Breast epithelium (tissue), 4 donors: ENCODE measurements at regions not wholly inside any gene's neighbourhood (a gene's known extent, or its start where the extent isn't known, plus 50 kb on each side); places are given as distances from the start of the nearest gene placed in this dataset.
"Not testable (repeated sequence)": the region's sequence is repeated elsewhere in the genome, so short reads cannot be mapped to it uniquely, and the experiment has no call there.

Experiments
- DNase-seq, 2 donors: peaks; one replicate each; pipeline ENCODE4 v3.0.0-alpha.2; 2019; ENCODE audit warnings: low spot score in 2 of 2
- H3K27ac ChIP-seq, 2 donors: fragments of 200-600 bp; sonication (generic) in 1 of 2; one replicate each; pipeline ENCODE4 v1.5.1; 2016 to 2019; ENCODE audit warnings: mild to moderate bottlenecking in 1 of 2
- H3K27me3 ChIP-seq, 2 donors: fragments of 200-600 bp; sonication (generic) in 1 of 2; one replicate each; pipeline versions ENCODE4 v1.5.1 to v1.6.0; 2017 to 2019; ENCODE audit warnings: control low read depth in 1 of 2, mild to moderate bottlenecking in 1 of 2
- H3K36me3 ChIP-seq: fragments of 200-600 bp; one replicate; pipeline ENCODE4 v1.5.1; 2019
- H3K4me1 ChIP-seq, 2 donors: fragments of 200-600 bp; sonication (generic); one replicate each; pipeline ENCODE4 v1.5.1; 2016 to 2019; ENCODE audit warnings: control low read depth in 1 of 2
- H3K4me3 ChIP-seq, 3 donors: fragments of 200-600 bp; sonication (generic); 1 replicate in 2 of 3; 2 replicates in 1 of 3; pipeline ENCODE4 v1.5.1; 2016 to 2019; ENCODE audit warnings: mild to moderate bottlenecking in 3 of 3, moderate library complexity in 2 of 3
- H3K9me3 ChIP-seq, 2 donors: fragments of 200-600 bp; sonication (generic) in 1 of 2; one replicate each; pipeline ENCODE4 v1.5.1; 2016 to 2019; ENCODE audit warnings: control low read depth in 1 of 2
- POLR2A ChIP-seq: fragments of 450-650 bp; IDR thresholded peaks from one replicate; pipeline ENCODE4 v1.6.1; 2016; ENCODE audit warnings: antibody characterized with exemption, mild to moderate bottlenecking, moderate library complexity
- POLR2AphosphoS5 ChIP-seq, 3 donors: sonication (generic); formaldehyde crosslinking; IDR thresholded peaks; one replicate each; pipeline ENCODE4 v1.6.1; 2017; ENCODE audit warnings: antibody characterized with exemption in 3 of 3
- intact Hi-C: fragments of 100-400 bp; cut with DNase I; formaldehyde crosslinking; loops from one replicate; pipeline ENCODE4 v1.15.1; 2023; ENCODE audit warnings: low total_unique reads
- TF ChIP-seq, protein P1 (sequence below), 3 donors: fragments of 450-650 bp; IDR thresholded peaks; one replicate each; pipeline ENCODE4 v1.5.1; 2016 to 2017; ENCODE audit warnings: antibody characterized with exemption in 3 of 3, mild to moderate bottlenecking in 3 of 3, moderate library complexity in 3 of 3

DNA sequence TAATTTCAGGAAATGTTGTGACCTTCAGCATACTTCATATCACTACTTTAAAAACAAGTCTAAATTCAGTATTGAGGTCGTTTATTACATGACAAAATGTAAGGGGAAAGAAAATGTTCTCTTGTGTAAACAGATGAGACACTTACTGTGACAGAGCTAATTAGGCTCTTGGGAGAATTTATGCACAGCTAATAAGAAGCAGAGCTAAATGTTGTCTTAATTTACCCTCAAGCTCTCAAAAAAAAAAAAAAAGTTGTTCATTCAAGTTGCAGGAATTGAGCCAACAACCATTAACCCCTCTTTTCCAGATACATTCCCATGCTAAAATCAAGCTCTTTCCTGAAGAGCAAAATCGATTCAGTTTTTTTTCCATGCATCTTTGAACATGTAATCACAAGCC lies 1419.4 kb downstream of the FSCB start:
- Histone ChIP-seq H3K4me1 (no peaks in the 10 kb centered on the region), H3K9me3 (no peaks in the 10 kb centered on the region), H3K27me3 (no peaks in the 10 kb centered on the region), H3K27ac (no peak overlapping the region), H3K36me3 (no peaks in the 10 kb centered on the region), H3K4me3 (no peak overlapping the region)
- no peak for DNase-seq
- intact Hi-C loops = no loop called here
- TF ChIP-seq, protein P1, sequence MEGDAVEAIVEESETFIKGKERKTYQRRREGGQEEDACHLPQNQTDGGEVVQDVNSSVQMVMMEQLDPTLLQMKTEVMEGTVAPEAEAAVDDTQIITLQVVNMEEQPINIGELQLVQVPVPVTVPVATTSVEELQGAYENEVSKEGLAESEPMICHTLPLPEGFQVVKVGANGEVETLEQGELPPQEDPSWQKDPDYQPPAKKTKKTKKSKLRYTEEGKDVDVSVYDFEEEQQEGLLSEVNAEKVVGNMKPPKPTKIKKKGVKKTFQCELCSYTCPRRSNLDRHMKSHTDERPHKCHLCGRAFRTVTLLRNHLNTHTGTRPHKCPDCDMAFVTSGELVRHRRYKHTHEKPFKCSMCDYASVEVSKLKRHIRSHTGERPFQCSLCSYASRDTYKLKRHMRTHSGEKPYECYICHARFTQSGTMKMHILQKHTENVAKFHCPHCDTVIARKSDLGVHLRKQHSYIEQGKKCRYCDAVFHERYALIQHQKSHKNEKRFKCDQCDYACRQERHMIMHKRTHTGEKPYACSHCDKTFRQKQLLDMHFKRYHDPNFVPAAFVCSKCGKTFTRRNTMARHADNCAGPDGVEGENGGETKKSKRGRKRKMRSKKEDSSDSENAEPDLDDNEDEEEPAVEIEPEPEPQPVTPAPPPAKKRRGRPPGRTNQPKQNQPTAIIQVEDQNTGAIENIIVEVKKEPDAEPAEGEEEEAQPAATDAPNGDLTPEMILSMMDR (IDR thresholded peaks at IDR 0.05) = no peak
- TF ChIP-seq POLR2AphosphoS5 (IDR thresholded peaks at IDR 0.05) (no peak), POLR2A (no peak)

DNA sequence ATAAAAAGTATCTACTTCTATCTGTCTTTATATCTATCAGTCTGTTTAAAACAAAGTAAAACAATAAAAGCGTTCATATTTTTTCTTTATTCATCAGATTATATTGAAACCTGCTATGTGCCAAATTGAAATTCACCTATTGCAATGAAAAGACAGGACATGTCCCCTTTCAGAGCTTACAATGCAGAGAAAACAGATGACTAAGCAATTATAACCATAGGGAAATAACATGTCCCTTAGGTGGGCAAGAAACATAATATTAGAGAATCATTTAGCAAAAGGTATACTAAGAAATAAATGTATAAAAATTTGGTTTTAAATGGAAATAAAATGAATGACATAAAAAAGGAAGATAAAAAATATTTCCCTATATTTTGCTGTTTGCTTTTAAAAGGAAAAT lies 1421.3 kb downstream of the FSCB start:
- Histone ChIP-seq H3K4me1 (no peaks in the 10 kb centered on the region), H3K4me3 (no peak overlapping the region), H3K27ac (no peak overlapping the region), H3K9me3 (no peaks in the 10 kb centered on the region), H3K36me3 (no peaks in the 10 kb centered on the region), H3K27me3 (no peaks in the 10 kb centered on the region)
- intact Hi-C loops = no loop called here
- TF ChIP-seq POLR2A = no peak
- TF ChIP-seq POLR2AphosphoS5 (IDR thresholded peaks at IDR 0.05) = no peak
- TF ChIP-seq, protein P1 (IDR thresholded peaks at IDR 0.05) = no peak
- no peak for DNase-seq

DNA sequence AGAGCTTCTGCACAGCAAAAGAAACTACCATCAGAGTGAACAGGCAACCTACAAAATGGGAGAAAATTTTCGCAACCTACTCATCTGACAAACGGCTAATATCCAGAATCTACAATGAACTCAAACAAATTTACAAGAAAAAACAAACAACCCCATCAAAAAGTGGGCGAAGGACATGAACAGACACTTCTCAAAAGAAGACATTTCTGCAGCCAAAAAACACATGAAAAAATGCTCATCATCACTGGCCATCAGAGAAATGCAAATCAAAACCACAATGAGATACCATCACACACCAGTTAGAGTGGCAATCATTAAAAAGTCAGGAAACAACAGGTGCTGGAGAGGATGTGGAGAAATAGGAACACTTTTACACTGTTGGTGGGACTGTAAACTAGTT lies 1439.7 kb downstream of the FSCB start:
- H3K4me3 ChIP-seq, H3K36me3 ChIP-seq, H3K27ac ChIP-seq, H3K4me1 ChIP-seq, DNase-seq, H3K27me3 ChIP-seq, H3K9me3 ChIP-seq, intact Hi-C loops: not testable (repeated sequence)

DNA sequence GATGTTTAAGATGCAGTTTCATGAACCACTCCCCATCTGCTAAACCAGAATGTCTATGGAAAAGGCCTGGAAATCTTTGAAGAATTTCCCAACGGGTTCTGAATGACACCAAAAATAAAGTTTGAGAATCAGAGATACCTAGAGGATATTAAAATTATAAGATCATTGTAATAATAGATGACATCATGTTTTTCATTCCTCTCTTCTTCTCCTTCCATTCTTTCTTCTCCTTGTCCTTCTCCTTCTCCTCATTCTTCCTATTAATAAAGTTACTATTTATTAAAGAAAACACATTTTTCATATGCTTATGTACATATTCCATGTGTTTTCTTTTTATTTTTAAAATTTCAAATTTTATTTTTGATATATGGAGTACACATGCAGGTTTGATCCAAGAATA lies 1449.4 kb downstream of the LRFN5 start:
- intact Hi-C loops = loop anchor here (5.0 kb wide), 1 partner anchor 349 kb away; no protein-coding TSS in a partner anchor
- Histone ChIP-seq H3K27me3 (no peaks in the 10 kb centered on the region), H3K36me3 (no peaks in the 10 kb centered on the region), H3K9me3 (no peaks in the 10 kb centered on the region), H3K4me3 (no peak overlapping the region), H3K4me1 (no peaks in the 10 kb centered on the region), H3K27ac (no peak overlapping the region)
- no peak for DNase-seq
- no peak for TF ChIP-seq POLR2AphosphoS5 (IDR thresholded peaks at IDR 0.05)
- no peak for TF ChIP-seq POLR2A
- TF ChIP-seq, protein P1 (IDR thresholded peaks at IDR 0.05) = no peak

DNA sequence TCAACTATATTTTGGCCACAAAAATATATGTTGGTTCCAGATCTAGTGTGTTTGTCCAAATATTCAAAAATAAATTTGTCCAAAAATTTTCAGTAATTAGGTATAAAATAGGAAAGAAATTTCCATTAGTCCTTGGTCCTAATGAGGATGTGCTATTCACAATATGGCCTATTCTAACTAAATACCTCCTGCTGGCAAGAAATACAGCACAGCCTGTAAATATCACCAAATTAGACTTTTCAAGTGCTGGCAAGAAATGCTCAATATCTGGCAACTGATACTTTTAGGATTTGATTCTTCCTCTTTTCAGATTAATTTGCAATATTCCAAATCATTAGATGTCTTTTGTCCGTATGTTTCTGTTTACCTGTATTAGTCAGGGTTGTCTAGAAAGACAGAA lies 1446.2 kb downstream of the LRFN5 start:
- no peak for DNase-seq
- H3K9me3 ChIP-seq = no peaks in the 10 kb centered on the region
- no peaks in the 10 kb centered on the region for H3K4me1 ChIP-seq
- TF ChIP-seq POLR2AphosphoS5 (IDR thresholded peaks at IDR 0.05) = no peak
- no peak for TF ChIP-seq POLR2A
- TF ChIP-seq, protein P1 (IDR thresholded peaks at IDR 0.05) = no peak
- H3K36me3 ChIP-seq = no peaks in the 10 kb centered on the region
- no peak overlapping the region for H3K27ac ChIP-seq
- H3K4me3 ChIP-seq = no peak overlapping the region
- H3K27me3 ChIP-seq = no peaks in the 10 kb centered on the region
- intact Hi-C loops = no loop called here

DNA sequence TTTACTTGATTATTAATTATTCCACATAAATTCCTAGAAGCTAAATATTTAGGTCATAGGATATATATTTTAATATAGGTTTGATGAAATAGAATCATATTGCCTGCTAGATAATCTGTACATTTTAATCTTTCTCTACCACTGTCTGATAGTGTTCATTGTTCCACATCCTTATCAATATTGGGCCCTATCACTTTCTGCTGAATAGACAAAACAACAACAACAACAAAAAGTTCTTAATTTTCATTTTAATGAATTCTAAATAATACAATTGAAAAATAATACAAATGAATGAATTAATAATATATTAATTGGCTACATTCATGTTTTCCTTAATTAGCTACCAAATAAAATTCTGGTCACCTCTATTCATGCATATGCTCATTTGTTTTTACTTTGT lies 1437.2 kb downstream of the LRFN5 start:
- H3K9me3 ChIP-seq = no peaks in the 10 kb centered on the region
- no peak overlapping the region for H3K4me3 ChIP-seq
- no peaks in the 10 kb centered on the region for H3K27me3 ChIP-seq
- H3K36me3 ChIP-seq = no peaks in the 10 kb centered on the region
- H3K27ac ChIP-seq = no peak overlapping the region
- intact Hi-C loops = no loop called here
- TF ChIP-seq POLR2AphosphoS5 (IDR thresholded peaks at IDR 0.05) = no peak
- no peak for TF ChIP-seq POLR2A
- TF ChIP-seq, protein P1 (IDR thresholded peaks at IDR 0.05) = no peak
- no peaks in the 10 kb centered on the region for H3K4me1 ChIP-seq
- DNase-seq = no peak
